MCF 10A (cell line): ENCODE measurements at regions not wholly inside any gene's neighbourhood (a gene's known extent, or its start where the extent isn't known, plus 50 kb on each side); places are given as distances from the start of the nearest gene placed in this dataset.

ENCODE experiments used
- BruUV-seq: library from RNA; stranded (reverse); fragments of 400-500 nt; replicated peaks from 2 replicates; lab custom pipeline; 2021; lab: Mats Ljungman, UMichigan
- CTCF ChIA-PET: fragments of 300-600 bp; sonication (Branson Sonifier 250); formaldehyde crosslinking; extraction: SDS; loops from one replicate; lab custom pipeline; 2021; ENCODE audit warnings: antibody characterized with exemption, inconsistent platforms; lab: Yijun Ruan, JAX
- POLR2A ChIA-PET: fragments of 300-600, 350-650 bp; sonication (Branson Sonifier 250); formaldehyde crosslinking; extraction: SDS; loops from one replicate; lab custom pipeline; 2020; ENCODE audit warnings: antibody characterized with exemption, inconsistent platforms; lab: Yijun Ruan, JAX
- DNase-seq: peaks from one replicate; pipeline ENCODE4 v3.0.0-alpha.2; 2018; ENCODE audit not compliant: unreplicated experiment
- H3K27ac Mint-ChIP-seq: one replicate; pipeline ENCODE4 v1.8.0; 2022; ENCODE audit warnings: mild to moderate bottlenecking, low read depth, mixed read lengths; ENCODE audit not compliant: unreplicated experiment
- H3K27me3 Mint-ChIP-seq: one replicate; pipeline ENCODE4 v1.8.0; 2022; ENCODE audit warnings: mixed read lengths; ENCODE audit not compliant: insufficient read depth, unreplicated experiment
- H3K36me3 Mint-ChIP-seq: one replicate; pipeline ENCODE4 v1.8.0; 2022; ENCODE audit warnings: mild to moderate bottlenecking, moderate library complexity, mixed read lengths; ENCODE audit not compliant: insufficient read depth, unreplicated experiment
- H3K4me1 Mint-ChIP-seq: one replicate; pipeline ENCODE4 v1.8.0; 2022; ENCODE audit warnings: mixed read lengths; ENCODE audit not compliant: insufficient read depth, unreplicated experiment
- H3K4me3 Mint-ChIP-seq: one replicate; pipeline ENCODE4 v1.8.0; 2022; ENCODE audit warnings: mild to moderate bottlenecking, moderate library complexity, mixed read lengths; ENCODE audit not compliant: unreplicated experiment
- H3K9me3 Mint-ChIP-seq: one replicate; pipeline ENCODE4 v1.8.0; 2022; ENCODE audit warnings: mixed read lengths; ENCODE audit not compliant: unreplicated experiment
- intact Hi-C: fragments of 100-400 bp; cut with micrococcal nuclease; formaldehyde crosslinking; loops from 2 replicates; pipeline ENCODE4 v1.14.1; 2022
- TF ChIP-seq, protein P1 (sequence below): fragments of 200-600 bp; IDR thresholded peaks from one replicate; pipeline ENCODE4 v1.8.0; 2022; ENCODE audit warnings: antibody characterized with exemption, mild to moderate bottlenecking; ENCODE audit not compliant: unreplicated experiment

DNA sequence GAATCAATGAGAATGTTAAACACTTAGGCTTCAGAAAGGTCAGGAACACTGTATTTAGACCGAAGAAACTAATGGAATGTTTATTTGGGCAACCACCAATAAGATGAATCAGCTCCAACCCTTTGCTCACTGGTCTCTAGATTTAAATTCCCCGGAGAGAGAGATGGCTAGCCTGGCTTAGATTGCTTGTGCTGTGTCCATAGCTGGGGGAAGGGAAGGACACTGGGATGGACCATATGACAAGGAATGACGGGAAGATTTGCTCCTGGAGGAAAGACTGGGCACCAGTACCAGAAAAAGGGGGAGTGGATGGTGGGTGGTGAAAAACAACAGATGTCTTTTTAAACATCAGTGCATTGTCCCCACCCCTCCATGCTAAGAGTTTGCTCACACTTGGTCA is 426.6 kb downstream of the DUSP10 start:
- intact Hi-C loops = loop anchor here (5.0 kb wide), 1 partner anchor 112 kb away; no protein-coding TSS in a partner anchor
- TF ChIP-seq, protein P1, sequence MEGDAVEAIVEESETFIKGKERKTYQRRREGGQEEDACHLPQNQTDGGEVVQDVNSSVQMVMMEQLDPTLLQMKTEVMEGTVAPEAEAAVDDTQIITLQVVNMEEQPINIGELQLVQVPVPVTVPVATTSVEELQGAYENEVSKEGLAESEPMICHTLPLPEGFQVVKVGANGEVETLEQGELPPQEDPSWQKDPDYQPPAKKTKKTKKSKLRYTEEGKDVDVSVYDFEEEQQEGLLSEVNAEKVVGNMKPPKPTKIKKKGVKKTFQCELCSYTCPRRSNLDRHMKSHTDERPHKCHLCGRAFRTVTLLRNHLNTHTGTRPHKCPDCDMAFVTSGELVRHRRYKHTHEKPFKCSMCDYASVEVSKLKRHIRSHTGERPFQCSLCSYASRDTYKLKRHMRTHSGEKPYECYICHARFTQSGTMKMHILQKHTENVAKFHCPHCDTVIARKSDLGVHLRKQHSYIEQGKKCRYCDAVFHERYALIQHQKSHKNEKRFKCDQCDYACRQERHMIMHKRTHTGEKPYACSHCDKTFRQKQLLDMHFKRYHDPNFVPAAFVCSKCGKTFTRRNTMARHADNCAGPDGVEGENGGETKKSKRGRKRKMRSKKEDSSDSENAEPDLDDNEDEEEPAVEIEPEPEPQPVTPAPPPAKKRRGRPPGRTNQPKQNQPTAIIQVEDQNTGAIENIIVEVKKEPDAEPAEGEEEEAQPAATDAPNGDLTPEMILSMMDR = no peak
- peak overlapping the region; percentile 59 for H3K27ac Mint-ChIP-seq
- H3K4me3 Mint-ChIP-seq = peak overlapping the region; percentile 7
- peak; percentile 82 for DNase-seq
- POLR2A ChIA-PET = interaction anchor here (0.6 to 2.3 kb wide), 15 partner anchors 11 to 572 kb away, joined by 3 to 12 read pairs (median 3); no protein-coding TSS in a partner anchor
- no peaks in the 10 kb centered on the region for H3K27me3 Mint-ChIP-seq
- H3K36me3 Mint-ChIP-seq = no peaks in the 10 kb centered on the region
- BruUV-seq = no TSS peak
- H3K9me3 Mint-ChIP-seq = no peaks in the 10 kb centered on the region
- H3K4me1 Mint-ChIP-seq = peaks cover 29% of the 10 kb centered on the region
- CTCF ChIA-PET = interaction anchor here (0.5 to 1.8 kb wide), 6 partner anchors 11 to 528 kb away, joined by 3 to 5 read pairs (median 4); no protein-coding TSS in a partner anchor

DNA sequence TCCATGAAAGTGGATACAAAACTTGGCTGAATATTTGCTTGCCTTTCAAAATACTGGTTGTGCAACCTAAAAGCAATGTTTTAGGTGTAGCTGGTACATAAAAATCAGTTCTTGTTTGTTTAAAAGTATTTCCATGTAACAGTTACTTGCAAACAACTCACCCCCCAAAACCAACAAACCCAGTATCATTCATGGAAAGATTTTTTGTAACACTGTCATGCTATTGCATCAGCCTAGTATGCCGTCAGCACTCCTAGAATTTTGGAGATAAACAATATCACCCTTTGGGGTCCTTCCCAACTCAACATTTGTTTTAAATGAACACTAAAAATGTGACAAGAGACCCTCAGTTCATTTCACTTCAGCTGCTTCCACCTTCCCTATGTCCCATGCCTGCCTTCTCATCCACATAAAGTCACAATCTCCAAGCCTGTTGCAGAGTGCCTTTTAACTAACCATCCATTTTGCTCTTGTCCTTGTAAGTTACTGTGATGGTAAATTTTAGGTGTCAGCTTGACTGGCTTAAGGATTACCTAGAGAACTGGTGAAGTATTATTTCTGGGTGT is 425.3 kb downstream of the DUSP10 start:
- CTCF ChIA-PET = interaction anchor here (0.6 to 1.8 kb wide), 4 partner anchors 10 to 506 kb away, joined by 3 to 5 read pairs (median 4); no protein-coding TSS in a partner anchor
- intact Hi-C loops = loop anchor here (1.0 to 5.0 kb wide), 4 partner anchors 22 to 354 kb away; no protein-coding TSS in a partner anchor
- peak; percentile 90 for DNase-seq
- Mint-ChIP-seq H3K4me3 (no peak overlapping the region), H3K9me3 (no peaks in the 10 kb centered on the region), H3K27ac (peak overlapping the region; percentile 82), H3K27me3 (no peaks in the 10 kb centered on the region), H3K4me1 (peaks cover 29% of the 10 kb centered on the region), H3K36me3 (no peaks in the 10 kb centered on the region)
- TF ChIP-seq, protein P1 = no peak
- POLR2A ChIA-PET = interaction anchor here (0.6 to 2.3 kb wide), 17 partner anchors 9 to 1244 kb away, joined by 3 to 12 read pairs (median 4); no protein-coding TSS in a partner anchor
- no TSS peak for BruUV-seq

DNA sequence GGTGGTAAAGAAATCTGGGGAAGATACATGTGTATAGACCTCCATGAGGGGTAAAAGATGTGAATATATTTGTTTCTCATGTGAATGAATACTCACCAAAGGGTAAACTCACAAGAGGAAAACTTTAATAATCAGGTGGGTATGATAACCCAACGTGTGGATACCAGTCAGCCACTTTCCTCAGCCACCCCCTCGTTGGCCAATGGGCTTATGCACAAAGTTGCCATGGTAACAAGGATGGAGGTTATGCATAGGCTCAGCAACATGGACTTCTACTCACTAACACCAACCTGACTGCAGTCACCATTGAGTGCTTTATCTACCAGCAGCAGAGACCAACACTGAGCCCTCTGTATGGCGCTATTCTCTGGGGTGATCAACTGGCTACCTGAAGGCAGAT is 424.4 kb downstream of the DUSP10 start:
- BruUV-seq = no TSS peak
- H3K9me3 Mint-ChIP-seq = no peaks in the 10 kb centered on the region
- TF ChIP-seq, protein P1 = no peak
- H3K27ac Mint-ChIP-seq = peak overlapping the region; percentile 82
- CTCF ChIA-PET = interaction anchor here (0.7 to 1.1 kb wide), 4 partner anchors 10 to 507 kb away, joined by 3 to 4 read pairs (median 3); no protein-coding TSS in a partner anchor
- POLR2A ChIA-PET = interaction anchor here (0.6 kb wide), 1 partner anchor 60 kb away, joined by 3 read pairs; no protein-coding TSS in a partner anchor
- peaks cover 29% of the 10 kb centered on the region for H3K4me1 Mint-ChIP-seq
- H3K36me3 Mint-ChIP-seq = no peaks in the 10 kb centered on the region
- intact Hi-C loops = loop anchor here (2.0 to 5.0 kb wide), 2 partner anchors 23 to 110 kb away; no protein-coding TSS in a partner anchor
- no peak for DNase-seq
- H3K4me3 Mint-ChIP-seq = no peak overlapping the region
- no peaks in the 10 kb centered on the region for H3K27me3 Mint-ChIP-seq

DNA sequence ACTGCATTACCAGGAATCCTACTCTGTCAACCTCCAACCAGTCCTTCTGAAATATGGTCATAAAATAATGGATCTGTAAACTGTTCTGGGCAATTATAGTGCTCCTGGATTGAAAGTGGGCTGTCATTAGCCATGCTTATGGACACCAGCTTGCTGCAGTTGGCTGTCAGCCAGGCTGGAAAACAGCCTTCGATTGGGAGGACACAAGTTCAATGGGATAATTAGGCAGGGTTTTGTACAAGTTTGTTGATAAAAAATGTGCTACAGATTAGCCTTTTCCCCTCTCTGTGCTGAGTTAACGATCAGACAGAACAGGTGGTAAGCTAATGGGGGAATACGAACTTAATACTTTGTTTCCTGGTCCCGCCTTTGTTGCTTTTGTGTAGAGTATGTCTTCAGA is 413.9 kb downstream of the DUSP10 start:
- CTCF ChIA-PET = interaction anchor here (0.6 to 1.6 kb wide), 4 partner anchors 8 to 369 kb away, joined by 3 to 8 read pairs (median 4); no protein-coding TSS in a partner anchor

More for the DNA sequence above, 413.9 kb downstream of the DUSP10 start:
- Mint-ChIP-seq H3K9me3 (peaks cover 28% of the 10 kb centered on the region), H3K27me3 (no peaks in the 10 kb centered on the region), H3K4me3 (no peak overlapping the region), H3K4me1 (no peaks in the 10 kb centered on the region), H3K27ac (no peak overlapping the region), H3K36me3 (no peaks in the 10 kb centered on the region)
- TF ChIP-seq, protein P1 = no peak
- no peak for DNase-seq
- intact Hi-C loops = no loop called here
- POLR2A ChIA-PET = interaction anchor here (0.7 to 3.6 kb wide), 3 partner anchors 12 to 88 kb away, joined by 3 to 12 read pairs (median 3); no protein-coding TSS in a partner anchor
- BruUV-seq = no TSS peak
